Astrocyte (in vitro differentiated cells and primary cell): ENCODE measurements at regions not wholly inside any gene's neighbourhood (a gene's known extent, or its start where the extent isn't known, plus 50 kb on each side); places are given as distances from the start of the nearest gene placed in this dataset.

Source experiments
- DNase-seq: peaks from one replicate; pipeline ENCODE4 v3.0.0-alpha.2; 2010; ENCODE audit warnings: low read depth
- FAIRE-seq: peaks from 2 replicates; lab custom pipeline; 2011; peaks lifted over from hg19 to GRCh38; lab: Jason Lieb, UNC
- H2AFZ ChIP-seq: 2 replicates; pipeline ENCODE4 v1.6.0; 2012; ENCODE audit warnings: low read depth, low read length, inconsistent platforms
- H3K27ac ChIP-seq: 2 replicates; pipeline ENCODE4 v1.5.1; 2011; ENCODE audit warnings: low read depth, low read length, inconsistent platforms
- H3K27me3 ChIP-seq: 2 replicates; pipeline ENCODE4 v1.6.0; 2011; ENCODE audit warnings: low read length, inconsistent platforms; ENCODE audit not compliant: insufficient read depth
- H3K36me3 ChIP-seq: 2 replicates; pipeline ENCODE4 v1.5.1; 2011; ENCODE audit warnings: low read length, inconsistent platforms; ENCODE audit not compliant: insufficient read depth
- H3K4me1 ChIP-seq: 2 replicates; pipeline ENCODE4 v1.5.1; 2011; ENCODE audit warnings: low read length, inconsistent platforms; ENCODE audit not compliant: insufficient read depth
- H3K4me2 ChIP-seq: 2 replicates; pipeline ENCODE4 v1.6.0; 2012; ENCODE audit warnings: low read length, inconsistent platforms
- H3K4me3 ChIP-seq: 2 replicates; pipeline ENCODE4 v1.5.1; 2011; ENCODE audit warnings: low read depth, mild to moderate bottlenecking, low read length, inconsistent platforms; ENCODE audit not compliant: insufficient read depth
- H3K79me2 ChIP-seq: 2 replicates; pipeline ENCODE4 v1.6.0; 2012; ENCODE audit warnings: mild to moderate bottlenecking, low read length, inconsistent platforms; ENCODE audit not compliant: insufficient read depth
- H3K9ac ChIP-seq: 2 replicates; pipeline ENCODE4 v1.6.0; 2012; ENCODE audit warnings: mild to moderate bottlenecking, low read length, inconsistent platforms
- H3K9me3 ChIP-seq: 2 replicates; pipeline ENCODE4 v1.5.1; 2012; ENCODE audit warnings: low read depth, mild to moderate bottlenecking, low read length, inconsistent platforms; ENCODE audit not compliant: insufficient read depth
- H4K20me1 ChIP-seq: 2 replicates; pipeline ENCODE4 v1.6.0; 2012; ENCODE audit warnings: low read length, inconsistent platforms; ENCODE audit not compliant: insufficient read depth
- H3K27ac Mint-ChIP-seq: one replicate; pipeline ENCODE4 v1.8.0; 2021; ENCODE audit warnings: mild to moderate bottlenecking, mixed read lengths; ENCODE audit not compliant: unreplicated experiment
- H3K27me3 Mint-ChIP-seq: one replicate; pipeline ENCODE4 v1.8.0; 2021; ENCODE audit warnings: low read depth, mixed read lengths; ENCODE audit not compliant: unreplicated experiment
- H3K36me3 Mint-ChIP-seq: one replicate; pipeline ENCODE4 v1.8.0; 2021; ENCODE audit warnings: low read depth, mixed read lengths; ENCODE audit not compliant: unreplicated experiment
- H3K4me1 Mint-ChIP-seq: one replicate; pipeline ENCODE4 v1.8.0; 2021; ENCODE audit warnings: low read depth, mixed read lengths; ENCODE audit not compliant: unreplicated experiment
- H3K4me3 Mint-ChIP-seq: one replicate; pipeline ENCODE4 v1.8.0; 2021; ENCODE audit warnings: mild to moderate bottlenecking, moderate library complexity, mixed read lengths; ENCODE audit not compliant: unreplicated experiment
- H3K9me3 Mint-ChIP-seq: one replicate; pipeline ENCODE4 v1.8.0; 2021; ENCODE audit warnings: mild to moderate bottlenecking, mixed read lengths; ENCODE audit not compliant: unreplicated experiment
- EZH2 ChIP-seq: IDR thresholded peaks from 2 replicates; pipeline ENCODE4 v1.6.1; 2012; ENCODE audit warnings: mild to moderate bottlenecking, low read length, inconsistent platforms; ENCODE audit not compliant: insufficient read depth
- TF ChIP-seq, protein P1 (sequence below): IDR thresholded peaks from 2 replicates; pipeline ENCODE4 v1.5.1; 2011; ENCODE audit warnings: low read depth, mild to moderate bottlenecking, inconsistent platforms, low read length, moderate library complexity; ENCODE audit not compliant: insufficient read depth

GRCh38 chrX:38975368-38975942 lies 174.2 kb downstream of the MID1IP1 start:
- Histone ChIP-seq H4K20me1 (no peaks in the 10 kb centered on the region), H3K4me1 (no peaks in the 10 kb centered on the region), H3K9me3 (no peaks in the 10 kb centered on the region), H3K36me3 (no peaks in the 10 kb centered on the region), H3K79me2 (no peaks in the 10 kb centered on the region), H2AFZ (no peak overlapping the region), H3K4me3 (no peak overlapping the region), H3K27me3 (no peaks in the 10 kb centered on the region), H3K4me2 (no peak overlapping the region), H3K9ac (no peak overlapping the region), H3K27ac (no peak overlapping the region)
- Mint-ChIP-seq H3K4me3 (no peak overlapping the region), H3K4me1 (peaks cover 3% of the 10 kb centered on the region), H3K36me3 (no peaks in the 10 kb centered on the region), H3K27ac (no peak overlapping the region), H3K9me3 (peaks cover 2% of the 10 kb centered on the region), H3K27me3 (no peaks in the 10 kb centered on the region)
- DNase-seq (no peak), FAIRE-seq (no peak)
- no peak for TF ChIP-seq EZH2
- TF ChIP-seq, protein P1, sequence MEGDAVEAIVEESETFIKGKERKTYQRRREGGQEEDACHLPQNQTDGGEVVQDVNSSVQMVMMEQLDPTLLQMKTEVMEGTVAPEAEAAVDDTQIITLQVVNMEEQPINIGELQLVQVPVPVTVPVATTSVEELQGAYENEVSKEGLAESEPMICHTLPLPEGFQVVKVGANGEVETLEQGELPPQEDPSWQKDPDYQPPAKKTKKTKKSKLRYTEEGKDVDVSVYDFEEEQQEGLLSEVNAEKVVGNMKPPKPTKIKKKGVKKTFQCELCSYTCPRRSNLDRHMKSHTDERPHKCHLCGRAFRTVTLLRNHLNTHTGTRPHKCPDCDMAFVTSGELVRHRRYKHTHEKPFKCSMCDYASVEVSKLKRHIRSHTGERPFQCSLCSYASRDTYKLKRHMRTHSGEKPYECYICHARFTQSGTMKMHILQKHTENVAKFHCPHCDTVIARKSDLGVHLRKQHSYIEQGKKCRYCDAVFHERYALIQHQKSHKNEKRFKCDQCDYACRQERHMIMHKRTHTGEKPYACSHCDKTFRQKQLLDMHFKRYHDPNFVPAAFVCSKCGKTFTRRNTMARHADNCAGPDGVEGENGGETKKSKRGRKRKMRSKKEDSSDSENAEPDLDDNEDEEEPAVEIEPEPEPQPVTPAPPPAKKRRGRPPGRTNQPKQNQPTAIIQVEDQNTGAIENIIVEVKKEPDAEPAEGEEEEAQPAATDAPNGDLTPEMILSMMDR: no peak

DNA sequence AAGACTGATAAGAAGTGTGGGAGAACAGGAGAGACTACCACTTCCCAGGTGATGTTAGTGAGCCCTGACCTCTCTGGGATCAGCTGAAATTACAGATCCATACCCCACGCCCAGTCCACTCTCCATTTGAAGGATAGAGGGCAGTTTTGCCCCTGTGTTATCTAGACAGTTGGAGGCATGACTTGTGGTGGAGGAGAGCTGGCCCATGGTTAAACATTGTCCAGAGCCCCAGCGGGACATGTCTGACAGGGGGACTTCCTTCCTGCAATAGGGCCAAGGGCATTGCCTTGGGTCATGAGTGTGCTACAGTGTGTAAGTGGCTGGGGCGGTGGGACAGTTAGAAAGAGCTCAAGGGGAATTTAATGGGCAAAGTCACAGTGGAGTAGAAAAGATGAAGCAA lies 181.1 kb downstream of the MID1IP1 start:
- Histone ChIP-seq H3K79me2 (no peaks in the 10 kb centered on the region), H3K9me3 (no peaks in the 10 kb centered on the region), H3K4me2 (no peak overlapping the region), H3K4me1 (no peaks in the 10 kb centered on the region), H2AFZ (no peak overlapping the region), H3K27ac (no peak overlapping the region), H3K4me3 (no peak overlapping the region), H3K36me3 (no peaks in the 10 kb centered on the region), H3K27me3 (no peaks in the 10 kb centered on the region), H3K9ac (no peak overlapping the region), H4K20me1 (no peaks in the 10 kb centered on the region)
- no peaks in the 10 kb centered on the region for H3K36me3 Mint-ChIP-seq
- H3K4me3 Mint-ChIP-seq: no peak overlapping the region
- DNase-seq (no peak), FAIRE-seq (no peak)
- H3K4me1 Mint-ChIP-seq: no peaks in the 10 kb centered on the region
- H3K27ac Mint-ChIP-seq: no peak overlapping the region
- H3K27me3 Mint-ChIP-seq: peaks cover 4% of the 10 kb centered on the region
- no peaks in the 10 kb centered on the region for H3K9me3 Mint-ChIP-seq
- TF ChIP-seq EZH2: no peak
- TF ChIP-seq, protein P1: no peak

- Mint-ChIP-seq H3K4me3 (no peak overlapping the region), H3K27me3 (peaks cover 4% of the 10 kb centered on the region), H3K36me3 (no peaks in the 10 kb centered on the region), H3K4me1 (no peaks in the 10 kb centered on the region), H3K9me3 (no peaks in the 10 kb centered on the region), H3K27ac (no peak overlapping the region)
- H3K4me1 ChIP-seq: no peaks in the 10 kb centered on the region
- H3K27me3 ChIP-seq: no peaks in the 10 kb centered on the region
- H3K9ac ChIP-seq: no peak overlapping the region
- H3K36me3 ChIP-seq: no peaks in the 10 kb centered on the region
- H3K4me3 ChIP-seq: no peak overlapping the region
- TF ChIP-seq EZH2: no peak
- FAIRE-seq: no peak
- no peaks in the 10 kb centered on the region for H3K9me3 ChIP-seq
- H2AFZ ChIP-seq: no peak overlapping the region
- no peaks in the 10 kb centered on the region for H3K79me2 ChIP-seq
- H4K20me1 ChIP-seq: no peaks in the 10 kb centered on the region
- no peak overlapping the region for H3K4me2 ChIP-seq
- DNase-seq: no peak
- H3K27ac ChIP-seq: no peak overlapping the region
Measured at GRCh38 chrX:38982843-38983242, 181.6 kb downstream of the MID1IP1 start.
